ENCODE measurements at regions not wholly inside any gene's neighbourhood (a gene's known extent, or its start where the extent isn't known, plus 50 kb on each side); places are given as distances from the start of the nearest gene placed in this dataset.

- no peak overlapping the region for H3K4me2 ChIP-seq
- peaks cover 97% of the 10 kb centered on the region for H3K27me3 ChIP-seq (ENCODE audit: insufficient read depth, low read depth)
- H3K9ac ChIP-seq: no peak overlapping the region
- H3K36me3 ChIP-seq (ENCODE audit: insufficient read depth): no peaks in the 10 kb centered on the region
- no peak overlapping the region for H3K4me3 ChIP-seq (IDR thresholded peaks at IDR 0.05; ENCODE audit: insufficient read depth, low read depth, low read length)
- TF ChIP-seq, protein P1, sequence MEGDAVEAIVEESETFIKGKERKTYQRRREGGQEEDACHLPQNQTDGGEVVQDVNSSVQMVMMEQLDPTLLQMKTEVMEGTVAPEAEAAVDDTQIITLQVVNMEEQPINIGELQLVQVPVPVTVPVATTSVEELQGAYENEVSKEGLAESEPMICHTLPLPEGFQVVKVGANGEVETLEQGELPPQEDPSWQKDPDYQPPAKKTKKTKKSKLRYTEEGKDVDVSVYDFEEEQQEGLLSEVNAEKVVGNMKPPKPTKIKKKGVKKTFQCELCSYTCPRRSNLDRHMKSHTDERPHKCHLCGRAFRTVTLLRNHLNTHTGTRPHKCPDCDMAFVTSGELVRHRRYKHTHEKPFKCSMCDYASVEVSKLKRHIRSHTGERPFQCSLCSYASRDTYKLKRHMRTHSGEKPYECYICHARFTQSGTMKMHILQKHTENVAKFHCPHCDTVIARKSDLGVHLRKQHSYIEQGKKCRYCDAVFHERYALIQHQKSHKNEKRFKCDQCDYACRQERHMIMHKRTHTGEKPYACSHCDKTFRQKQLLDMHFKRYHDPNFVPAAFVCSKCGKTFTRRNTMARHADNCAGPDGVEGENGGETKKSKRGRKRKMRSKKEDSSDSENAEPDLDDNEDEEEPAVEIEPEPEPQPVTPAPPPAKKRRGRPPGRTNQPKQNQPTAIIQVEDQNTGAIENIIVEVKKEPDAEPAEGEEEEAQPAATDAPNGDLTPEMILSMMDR (conservative IDR thresholded peaks at IDR 0.05; ENCODE audit: low read depth, low read length): no peak
- no peak overlapping the region for H3K27ac ChIP-seq
- H2AFZ ChIP-seq (ENCODE audit: low read depth): no peak overlapping the region
- no peaks in the 10 kb centered on the region for H4K20me1 ChIP-seq (ENCODE audit: insufficient read depth)
- H3K79me2 ChIP-seq (ENCODE audit: insufficient read depth, low read depth): no peaks in the 10 kb centered on the region
- H3K4me1 ChIP-seq (ENCODE audit: low read depth, poor library complexity, severe bottlenecking): no peaks in the 10 kb centered on the region
Measured at GRCh38 chr20:62550087-62550632, 74.4 kb upstream of the GATA5 start.

GRCh38 chr20:62551407-62552323 is 75.9 kb upstream of the GATA5 start:
- no peaks in the 10 kb centered on the region for H4K20me1 ChIP-seq (ENCODE audit: insufficient read depth)
- H3K27me3 ChIP-seq (ENCODE audit: insufficient read depth, low read depth): peaks cover 97% of the 10 kb centered on the region
- TF ChIP-seq, protein P1 (conservative IDR thresholded peaks at IDR 0.05; ENCODE audit: low read depth, low read length): no peak
- H3K9ac ChIP-seq: no peak overlapping the region
- no peaks in the 10 kb centered on the region for H3K36me3 ChIP-seq (ENCODE audit: insufficient read depth)
- no peak overlapping the region for H3K4me3 ChIP-seq (IDR thresholded peaks at IDR 0.05; ENCODE audit: insufficient read depth, low read depth, low read length)
- no peaks in the 10 kb centered on the region for H3K4me1 ChIP-seq (ENCODE audit: low read depth, poor library complexity, severe bottlenecking)
- H3K79me2 ChIP-seq (ENCODE audit: insufficient read depth, low read depth): no peaks in the 10 kb centered on the region
- no peak overlapping the region for H2AFZ ChIP-seq (ENCODE audit: low read depth)
- H3K4me2 ChIP-seq: no peak overlapping the region
- no peak overlapping the region for H3K27ac ChIP-seq

GRCh38 chr20:62552613-62553012 is 76.8 kb upstream of the GATA5 start:
- no peaks in the 10 kb centered on the region for H3K79me2 ChIP-seq (ENCODE audit: insufficient read depth, low read depth)
- no peaks in the 10 kb centered on the region for H3K4me1 ChIP-seq (ENCODE audit: low read depth, poor library complexity, severe bottlenecking)
- no peak overlapping the region for H3K4me3 ChIP-seq (IDR thresholded peaks at IDR 0.05; ENCODE audit: insufficient read depth, low read depth, low read length)
- peaks cover 97% of the 10 kb centered on the region for H3K27me3 ChIP-seq (ENCODE audit: insufficient read depth, low read depth)
- no peaks in the 10 kb centered on the region for H3K36me3 ChIP-seq (ENCODE audit: insufficient read depth)
- no peaks in the 10 kb centered on the region for H4K20me1 ChIP-seq (ENCODE audit: insufficient read depth)
- no peak overlapping the region for H3K4me2 ChIP-seq
- no peak overlapping the region for H2AFZ ChIP-seq (ENCODE audit: low read depth)
- TF ChIP-seq, protein P1 (conservative IDR thresholded peaks at IDR 0.05; ENCODE audit: low read depth, low read length): no peak
- no peak overlapping the region for H3K27ac ChIP-seq
- no peak overlapping the region for H3K9ac ChIP-seq

GRCh38 chr20:62553136-62553837 is 77.5 kb upstream of the GATA5 start:
- no peaks in the 10 kb centered on the region for H4K20me1 ChIP-seq (ENCODE audit: insufficient read depth)
- no peaks in the 10 kb centered on the region for H3K79me2 ChIP-seq (ENCODE audit: insufficient read depth, low read depth)
- no peak overlapping the region for H3K27ac ChIP-seq
- peaks cover 97% of the 10 kb centered on the region for H3K27me3 ChIP-seq (ENCODE audit: insufficient read depth, low read depth)
- H3K4me3 ChIP-seq (IDR thresholded peaks at IDR 0.05; ENCODE audit: insufficient read depth, low read depth, low read length): no peak overlapping the region
- no peaks in the 10 kb centered on the region for H3K4me1 ChIP-seq (ENCODE audit: low read depth, poor library complexity, severe bottlenecking)
- no peaks in the 10 kb centered on the region for H3K36me3 ChIP-seq (ENCODE audit: insufficient read depth)
- no peak overlapping the region for H3K4me2 ChIP-seq
- TF ChIP-seq, protein P1 (conservative IDR thresholded peaks at IDR 0.05; ENCODE audit: low read depth, low read length): no peak
- no peak overlapping the region for H3K9ac ChIP-seq
- H2AFZ ChIP-seq (ENCODE audit: low read depth): no peak overlapping the region
